ENCODE measurements at regions not wholly inside any gene's neighbourhood (a gene's known extent, or its start where the extent isn't known, plus 50 kb on each side); places are given as distances from the start of the nearest gene placed in this dataset.

- TF ChIP-seq, protein P1, sequence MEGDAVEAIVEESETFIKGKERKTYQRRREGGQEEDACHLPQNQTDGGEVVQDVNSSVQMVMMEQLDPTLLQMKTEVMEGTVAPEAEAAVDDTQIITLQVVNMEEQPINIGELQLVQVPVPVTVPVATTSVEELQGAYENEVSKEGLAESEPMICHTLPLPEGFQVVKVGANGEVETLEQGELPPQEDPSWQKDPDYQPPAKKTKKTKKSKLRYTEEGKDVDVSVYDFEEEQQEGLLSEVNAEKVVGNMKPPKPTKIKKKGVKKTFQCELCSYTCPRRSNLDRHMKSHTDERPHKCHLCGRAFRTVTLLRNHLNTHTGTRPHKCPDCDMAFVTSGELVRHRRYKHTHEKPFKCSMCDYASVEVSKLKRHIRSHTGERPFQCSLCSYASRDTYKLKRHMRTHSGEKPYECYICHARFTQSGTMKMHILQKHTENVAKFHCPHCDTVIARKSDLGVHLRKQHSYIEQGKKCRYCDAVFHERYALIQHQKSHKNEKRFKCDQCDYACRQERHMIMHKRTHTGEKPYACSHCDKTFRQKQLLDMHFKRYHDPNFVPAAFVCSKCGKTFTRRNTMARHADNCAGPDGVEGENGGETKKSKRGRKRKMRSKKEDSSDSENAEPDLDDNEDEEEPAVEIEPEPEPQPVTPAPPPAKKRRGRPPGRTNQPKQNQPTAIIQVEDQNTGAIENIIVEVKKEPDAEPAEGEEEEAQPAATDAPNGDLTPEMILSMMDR (conservative IDR thresholded peaks at IDR 0.05; ENCODE audit: low read length), result no peak
- no peak for TF ChIP-seq EZH2phosphoT487 (IDR thresholded peaks at IDR 0.05; ENCODE audit: borderline replicate concordance)
Observed at GRCh38 chr4:120591038-120591437, 331.5 kb downstream of the PRDM5 start.

All from Loucy (cell line).